Endodermal cell (in vitro differentiated cells): ENCODE measurements at regions not wholly inside any gene's neighbourhood (a gene's known extent, or its start where the extent isn't known, plus 50 kb on each side); places are given as distances from the start of the nearest gene placed in this dataset.

Source experiments
- DNase-seq: peaks from one replicate; pipeline ENCODE4 v3.0.0-alpha.2; 2017
- H3K27ac ChIP-seq: 2 replicates; pipeline ENCODE4 v1.5.1; 2013; ENCODE audit warnings: mild to moderate bottlenecking, low read depth, low read length, moderate library complexity
- H3K27me3 ChIP-seq: 2 replicates; pipeline ENCODE4 v1.6.1; 2013; ENCODE audit warnings: mild to moderate bottlenecking, low read length, moderate library complexity; ENCODE audit not compliant: insufficient read depth, control insufficient read depth, poor library complexity, severe bottlenecking
- H3K36me3 ChIP-seq: 2 replicates; pipeline ENCODE4 v1.7.0; 2013; ENCODE audit warnings: mild to moderate bottlenecking, low read length, moderate library complexity; ENCODE audit not compliant: control insufficient read depth, insufficient read depth
- H3K4me1 ChIP-seq: one replicate; pipeline ENCODE4 v1.7.0; 2013; ENCODE audit warnings: low read length; ENCODE audit not compliant: control insufficient read depth, insufficient read depth
- H3K4me3 ChIP-seq: 2 replicates; pipeline ENCODE4 v1.5.1; 2013; ENCODE audit warnings: mild to moderate bottlenecking, low read length, moderate library complexity
- H3K9ac ChIP-seq: 2 replicates; pipeline ENCODE4 v1.6.1; 2013; ENCODE audit warnings: mild to moderate bottlenecking, low read length, moderate library complexity; ENCODE audit not compliant: poor library complexity, severe bottlenecking; ENCODE audit errors: extremely low read depth
- H3K9me3 ChIP-seq: 2 replicates; pipeline ENCODE4 v1.6.1; 2013; ENCODE audit warnings: mild to moderate bottlenecking, low read length, moderate library complexity; ENCODE audit not compliant: control insufficient read depth
- H3K27ac Mint-ChIP-seq: 2 replicates; pipeline ENCODE4 v1.8.0; 2020; ENCODE audit warnings: mixed read lengths
- H3K27me3 Mint-ChIP-seq: 2 replicates; pipeline ENCODE4 v1.8.0; 2021; ENCODE audit warnings: mild to moderate bottlenecking, mixed read lengths; ENCODE audit not compliant: insufficient read depth
- H3K36me3 Mint-ChIP-seq: 2 replicates; pipeline ENCODE4 v1.8.0; 2020; ENCODE audit warnings: low read depth, mixed read lengths
- H3K4me1 Mint-ChIP-seq: 2 replicates; pipeline ENCODE4 v1.8.0; 2020; ENCODE audit warnings: mixed read lengths
- H3K4me3 Mint-ChIP-seq: 2 replicates; pipeline ENCODE4 v1.8.0; 2020; ENCODE audit warnings: mild to moderate bottlenecking, moderate library complexity, mixed read lengths
- H3K9me3 Mint-ChIP-seq: 2 replicates; pipeline ENCODE4 v1.8.0; 2020; ENCODE audit warnings: mild to moderate bottlenecking, mixed read lengths
- CTCF ChIP-seq: fragments of 200-600 bp; sonication (generic); conservative IDR thresholded peaks from 2 replicates; pipeline ENCODE4 v1.5.0; 2021; ENCODE audit warnings: antibody characterized with exemption, mild to moderate bottlenecking
- whole genome bisulfite sequencing, 2 experiments: methylation state at CpG; one replicate each; pipeline versions ENCODE4 v1.1.5 to v1.1.7; 2013; ENCODE audit warnings: missing lambda C conversion rate in 2 of 2, mixed read lengths in 1 of 2; ENCODE audit not compliant: insufficient coverage in 1 of 2, insufficient read length in 1 of 2; 5-methylcytosine and 5-hydroxymethylcytosine counted together

DNA sequence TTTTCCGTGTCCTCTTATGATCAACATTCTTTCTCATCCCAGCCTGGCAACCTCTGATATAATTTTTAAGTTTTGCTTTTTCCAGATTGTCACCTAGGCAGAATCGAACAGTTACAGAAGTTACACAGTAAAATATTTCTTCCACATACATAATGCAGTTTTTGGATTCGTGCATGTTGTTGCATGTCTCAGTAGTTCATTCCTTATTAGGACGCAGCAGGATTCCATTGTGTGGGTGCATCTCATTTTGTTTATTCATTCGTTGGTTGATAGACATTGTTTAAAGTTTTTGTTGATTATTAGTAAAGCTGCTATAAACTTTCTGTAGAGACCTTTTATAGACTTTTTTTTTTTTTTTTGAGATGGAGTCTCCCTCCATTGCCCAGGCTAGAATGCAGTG lies 284.3 kb upstream of the FERMT1 start:
- Mint-ChIP-seq H3K4me1 (peaks cover 18% of the 10 kb centered on the region), H3K4me3 (no peak overlapping the region), H3K36me3 (no peaks in the 10 kb centered on the region), H3K27ac (no peak overlapping the region), H3K9me3 (no peaks in the 10 kb centered on the region), H3K27me3 (no peaks in the 10 kb centered on the region)
- Histone ChIP-seq H3K9ac (no peak overlapping the region), H3K9me3 (no peaks in the 10 kb centered on the region), H3K4me3 (no peak overlapping the region), H3K27me3 (no peaks in the 10 kb centered on the region), H3K27ac (no peak overlapping the region), H3K36me3 (no peaks in the 10 kb centered on the region), H3K4me1 (no peaks in the 10 kb centered on the region)
- DNase-seq = no peak
- no peak for TF ChIP-seq CTCF
- WGBS, 2 experiments = 92 to 93% methylated on average over 3 to 5 of the region's 5 CpGs

GRCh38 chr20:6401893-6402557 lies 279.2 kb upstream of the FERMT1 start:
- no peak overlapping the region for H3K9ac ChIP-seq
- no peaks in the 10 kb centered on the region for H3K36me3 Mint-ChIP-seq
- no peaks in the 10 kb centered on the region for H3K27me3 Mint-ChIP-seq
- no peak overlapping the region for H3K4me3 Mint-ChIP-seq
- H3K27ac ChIP-seq = no peak overlapping the region
- no peak overlapping the region for H3K4me3 ChIP-seq
- WGBS, 2 experiments = 72 to 85% methylated on average over 2 to 3 of the region's 3 CpGs
- no peaks in the 10 kb centered on the region for H3K4me1 ChIP-seq
- no peaks in the 10 kb centered on the region for H3K9me3 Mint-ChIP-seq
- H3K27me3 ChIP-seq = no peaks in the 10 kb centered on the region
- peaks cover 20% of the 10 kb centered on the region for H3K4me1 Mint-ChIP-seq
- no peaks in the 10 kb centered on the region for H3K36me3 ChIP-seq
- no peak for TF ChIP-seq CTCF
- no peak for DNase-seq
- no peaks in the 10 kb centered on the region for H3K9me3 ChIP-seq
- H3K27ac Mint-ChIP-seq = no peak overlapping the region

DNA sequence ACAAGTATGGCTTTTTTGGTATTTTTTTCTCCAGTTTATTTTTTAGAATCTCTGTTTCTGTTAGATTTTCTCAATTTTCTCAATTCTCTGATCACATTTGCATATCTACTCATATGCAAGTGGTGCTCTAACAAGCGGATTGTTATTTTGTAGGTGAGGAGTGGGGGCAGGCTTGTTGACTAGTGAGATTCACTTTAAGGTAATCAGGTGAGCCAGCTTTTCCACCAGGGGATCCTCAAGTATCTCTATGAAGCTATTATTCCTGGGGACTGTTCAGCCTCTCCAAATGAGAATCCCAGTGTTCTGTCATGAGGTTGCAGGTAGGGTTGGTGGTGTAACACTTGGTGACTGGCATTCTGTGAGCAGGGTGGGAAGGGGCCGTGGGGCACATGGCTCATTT lies 274.3 kb upstream of the FERMT1 start:
- Histone ChIP-seq H3K27ac (no peak overlapping the region), H3K9me3 (no peaks in the 10 kb centered on the region), H3K4me1 (no peaks in the 10 kb centered on the region), H3K9ac (no peak overlapping the region), H3K27me3 (no peaks in the 10 kb centered on the region), H3K36me3 (no peaks in the 10 kb centered on the region), H3K4me3 (no peak overlapping the region)
- Mint-ChIP-seq H3K27ac (no peak overlapping the region), H3K27me3 (no peaks in the 10 kb centered on the region), H3K4me3 (no peak overlapping the region), H3K9me3 (no peaks in the 10 kb centered on the region), H3K36me3 (no peaks in the 10 kb centered on the region), H3K4me1 (peaks cover 20% of the 10 kb centered on the region)
- no peak for DNase-seq
- 100% methylated on average over 1 of the region's 2 CpGs; no CpG with 5 or more reads in 1 of the 2 experiments for WGBS, 2 experiments
- TF ChIP-seq CTCF = peak; percentile 22
